ENCODE measurements at regions not wholly inside any gene's neighbourhood (a gene's known extent, or its start where the extent isn't known, plus 50 kb on each side); places are given as distances from the start of the nearest gene placed in this dataset.

- Histone ChIP-seq H3K4me2 (ENCODE audit: low read length) (no peak overlapping the region), H3K27me3 (ENCODE audit: insufficient read depth, low read depth, low read length) (no peaks in the 10 kb centered on the region)
- TF ChIP-seq TAF1 (IDR thresholded peaks at IDR 0.05; ENCODE audit: low read depth): no peak
- no peak for TF ChIP-seq POLR2AphosphoS5 (IDR thresholded peaks at IDR 0.05)
- no peak for TF ChIP-seq REST (IDR thresholded peaks at IDR 0.05; ENCODE audit: borderline replicate concordance)
- TF ChIP-seq SMC3 (conservative IDR thresholded peaks at IDR 0.05; ENCODE audit: poor library complexity): no peak
- TF ChIP-seq MXI1 (conservative IDR thresholded peaks at IDR 0.05; ENCODE audit: poor library complexity, severe bottlenecking): no peak
- no peak for TF ChIP-seq EP300 (conservative IDR thresholded peaks at IDR 0.05; ENCODE audit: poor library complexity, severe bottlenecking)
- TF ChIP-seq CTCF (IDR thresholded peaks at IDR 0.05; ENCODE audit: poor library complexity, severe bottlenecking): no peak
- TF ChIP-seq RAD21 (conservative IDR thresholded peaks at IDR 0.05): no peak
- TF ChIP-seq EZH2 (IDR thresholded peaks at IDR 0.05; ENCODE audit: borderline replicate concordance, insufficient read depth, low read length, poor library complexity, severe bottlenecking): no peak
Observed at GRCh38 chr18:10235661-10235952, 218.8 kb upstream of the APCDD1 start.

GRCh38 chr18:10239103-10239502, 215.3 kb upstream of the APCDD1 start:
- no peak overlapping the region for H2AFZ ChIP-seq (ENCODE audit: low read depth, low read length)
- H4K20me1 ChIP-seq (ENCODE audit: insufficient read depth): no peaks in the 10 kb centered on the region
- H3K9me2 ChIP-seq (ENCODE audit: insufficient read depth, low read length): no peaks in the 10 kb centered on the region
- no peaks in the 10 kb centered on the region for H3F3A ChIP-seq (ENCODE audit: insufficient read depth, low read length, poor library complexity, severe bottlenecking)
- H3K79me2 ChIP-seq (replicated peaks; ENCODE audit: insufficient read depth, low read length): no peaks in the 10 kb centered on the region
- H3K36me3 ChIP-seq (ENCODE audit: insufficient read depth, low read length): no peaks in the 10 kb centered on the region
- TF ChIP-seq MXI1 (conservative IDR thresholded peaks at IDR 0.05; ENCODE audit: poor library complexity, severe bottlenecking): no peak
- no peak for TF ChIP-seq CTCF (IDR thresholded peaks at IDR 0.05; ENCODE audit: poor library complexity, severe bottlenecking)
- TF ChIP-seq RAD21 (conservative IDR thresholded peaks at IDR 0.05): no peak
- no peak for TF ChIP-seq POLR2AphosphoS5 (IDR thresholded peaks at IDR 0.05)
- TF ChIP-seq REST (IDR thresholded peaks at IDR 0.05; ENCODE audit: borderline replicate concordance): no peak
- TF ChIP-seq EZH2 (IDR thresholded peaks at IDR 0.05; ENCODE audit: borderline replicate concordance, insufficient read depth, low read length, poor library complexity, severe bottlenecking): no peak
- TF ChIP-seq TAF1 (IDR thresholded peaks at IDR 0.05; ENCODE audit: low read depth): no peak
- TF ChIP-seq EP300 (conservative IDR thresholded peaks at IDR 0.05; ENCODE audit: poor library complexity, severe bottlenecking): no peak
- no peak for TF ChIP-seq SMC3 (conservative IDR thresholded peaks at IDR 0.05; ENCODE audit: poor library complexity)
- H3K27ac ChIP-seq (ENCODE audit: low read length): no peak overlapping the region
- no peaks in the 10 kb centered on the region for H3K9me3 ChIP-seq (ENCODE audit: low read length)
- H3K9ac ChIP-seq (ENCODE audit: low read length): no peak overlapping the region
- H3K27me3 ChIP-seq (ENCODE audit: insufficient read depth, low read depth, low read length): no peaks in the 10 kb centered on the region
- no peak overlapping the region for H3K4me2 ChIP-seq (ENCODE audit: low read length)
- no peak overlapping the region for H3K4me3 ChIP-seq (ENCODE audit: low read length)

More at GRCh38 chr18:10235661-10235952, 218.8 kb upstream of the APCDD1 start:
- H3F3A ChIP-seq (ENCODE audit: insufficient read depth, low read length, poor library complexity, severe bottlenecking): no peaks in the 10 kb centered on the region
- H3K9ac ChIP-seq (ENCODE audit: low read length): no peak overlapping the region
- no peak overlapping the region for H3K4me3 ChIP-seq (ENCODE audit: low read length)
- no peaks in the 10 kb centered on the region for H3K9me2 ChIP-seq (ENCODE audit: insufficient read depth, low read length)
- H2AFZ ChIP-seq (ENCODE audit: low read depth, low read length): no peak overlapping the region
- no peaks in the 10 kb centered on the region for H4K20me1 ChIP-seq (ENCODE audit: insufficient read depth)
- H3K27ac ChIP-seq (ENCODE audit: low read length): no peak overlapping the region
- H3K9me3 ChIP-seq (ENCODE audit: low read length): no peaks in the 10 kb centered on the region
- H3K36me3 ChIP-seq (ENCODE audit: insufficient read depth, low read length): no peaks in the 10 kb centered on the region
- no peaks in the 10 kb centered on the region for H3K79me2 ChIP-seq (replicated peaks; ENCODE audit: insufficient read depth, low read length)
